GM23338 (cell line): ENCODE measurements at regions not wholly inside any gene's neighbourhood (a gene's known extent, or its start where the extent isn't known, plus 50 kb on each side); places are given as distances from the start of the nearest gene placed in this dataset.

ENCODE experiments used
- EZH2 ChIP-seq: fragments of 200-600 bp; sonication (generic); IDR thresholded peaks from one replicate; pipeline ENCODE4 v1.8.0; 2017; ENCODE audit warnings: antibody characterized with exemption, mild to moderate bottlenecking, low read depth; ENCODE audit not compliant: unreplicated experiment
- EZH2phosphoT487 ChIP-seq: fragments of 200-600 bp; sonication (generic); IDR thresholded peaks from one replicate; pipeline ENCODE4 v1.8.1; 2018; ENCODE audit warnings: antibody characterized with exemption; ENCODE audit not compliant: unreplicated experiment
- JUNB ChIP-seq: IDR thresholded peaks from one replicate; pipeline ENCODE4 v1.6.1; 2016; ENCODE audit warnings: antibody characterized with exemption; ENCODE audit not compliant: unreplicated experiment
- NANOG ChIP-seq: IDR thresholded peaks from 2 replicates; pipeline ENCODE4 v1.6.1; 2016; ENCODE audit warnings: antibody characterized with exemption, borderline replicate concordance
- POLR2AphosphoS5 ChIP-seq: IDR thresholded peaks from 2 replicates; pipeline ENCODE4 v1.6.1; 2016; ENCODE audit warnings: antibody characterized with exemption, low read depth
- REST ChIP-seq: IDR thresholded peaks from one replicate; pipeline ENCODE4 v1.6.1; 2018; ENCODE audit warnings: antibody characterized with exemption; ENCODE audit not compliant: unreplicated experiment
- STAT1 ChIP-seq: IDR thresholded peaks from one replicate; pipeline ENCODE4 v1.6.1; 2016; ENCODE audit warnings: antibody characterized with exemption; ENCODE audit not compliant: unreplicated experiment
- ZNF331 ChIP-seq: fragments of 250-450 bp; sonication (Bioruptor Pico); IDR thresholded peaks from 2 replicates; pipeline ENCODE4 v1.5.0; 2020; ENCODE audit warnings: low read depth, mild to moderate bottlenecking, moderate library complexity
- TF ChIP-seq, protein P1 (sequence below), 2 experiments: fragments of 200-600 bp in 1 of 2; sonication (generic) in 1 of 2; conservative IDR thresholded peaks; 2 replicates each; pipeline versions ENCODE4 v1.5.1 to v1.6.1; 2016 to 2017; ENCODE audit warnings: antibody characterized with exemption in 2 of 2, low read depth in 2 of 2, mild to moderate bottlenecking in 2 of 2, moderate library complexity in 1 of 2

- TF ChIP-seq, protein P1, sequence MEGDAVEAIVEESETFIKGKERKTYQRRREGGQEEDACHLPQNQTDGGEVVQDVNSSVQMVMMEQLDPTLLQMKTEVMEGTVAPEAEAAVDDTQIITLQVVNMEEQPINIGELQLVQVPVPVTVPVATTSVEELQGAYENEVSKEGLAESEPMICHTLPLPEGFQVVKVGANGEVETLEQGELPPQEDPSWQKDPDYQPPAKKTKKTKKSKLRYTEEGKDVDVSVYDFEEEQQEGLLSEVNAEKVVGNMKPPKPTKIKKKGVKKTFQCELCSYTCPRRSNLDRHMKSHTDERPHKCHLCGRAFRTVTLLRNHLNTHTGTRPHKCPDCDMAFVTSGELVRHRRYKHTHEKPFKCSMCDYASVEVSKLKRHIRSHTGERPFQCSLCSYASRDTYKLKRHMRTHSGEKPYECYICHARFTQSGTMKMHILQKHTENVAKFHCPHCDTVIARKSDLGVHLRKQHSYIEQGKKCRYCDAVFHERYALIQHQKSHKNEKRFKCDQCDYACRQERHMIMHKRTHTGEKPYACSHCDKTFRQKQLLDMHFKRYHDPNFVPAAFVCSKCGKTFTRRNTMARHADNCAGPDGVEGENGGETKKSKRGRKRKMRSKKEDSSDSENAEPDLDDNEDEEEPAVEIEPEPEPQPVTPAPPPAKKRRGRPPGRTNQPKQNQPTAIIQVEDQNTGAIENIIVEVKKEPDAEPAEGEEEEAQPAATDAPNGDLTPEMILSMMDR (conservative IDR thresholded peaks at IDR 0.05; ENCODE audit: low read depth in 2 of 2): no peak
- TF ChIP-seq NANOG: no peak
- TF ChIP-seq EZH2: no peak
- no peak for TF ChIP-seq EZH2phosphoT487
- no peak for TF ChIP-seq REST
- TF ChIP-seq POLR2AphosphoS5: no peak
- TF ChIP-seq STAT1: no peak
- no peak for TF ChIP-seq ZNF331
- TF ChIP-seq JUNB: no peak
These were observed 104.4 kb downstream of the KLF5 start for GRCh38 chr13:73162912-73163911.
